GM21528 (cell line): ENCODE measurements at regions not wholly inside any gene's neighbourhood (a gene's known extent, or its start where the extent isn't known, plus 50 kb on each side); places are given as distances from the start of the nearest gene placed in this dataset.

Source experiments
- ATAC-seq: cut with Tn5 transposase; IDR thresholded peaks from one replicate; pipeline ENCODE4 v1.9.1; 2021; ENCODE audit warnings: mild to moderate bottlenecking, moderate library complexity; ENCODE audit not compliant: unreplicated experiment, low FRiP score

GRCh38 chr11:122453586-122453985 lies 201.9 kb upstream of the UBASH3B start:
- no peak for ATAC-seq

GRCh38 chr11:122451911-122452310 lies 203.6 kb upstream of the UBASH3B start:
- no peak for ATAC-seq

- no peak for ATAC-seq
Measured at GRCh38 chr11:122441666-122442035, 213.9 kb upstream of the UBASH3B start.

- ATAC-seq = no peak
Measured at GRCh38 chr11:122440811-122441665, 214.5 kb upstream of the UBASH3B start.

GRCh38 chr11:122439866-122440810 lies 215.4 kb upstream of the UBASH3B start:
- ATAC-seq = no peak

GRCh38 chr11:122436188-122436555 lies 219.3 kb upstream of the UBASH3B start:
- ATAC-seq = no peak

GRCh38 chr11:122435540-122436187 lies 219.9 kb upstream of the UBASH3B start:
- no peak for ATAC-seq

GRCh38 chr11:122434786-122435185 lies 220.7 kb upstream of the UBASH3B start:
- ATAC-seq = no peak

- ATAC-seq = no peak
Measured at GRCh38 chr11:122430490-122430889, 225.0 kb upstream of the UBASH3B start.

GRCh38 chr11:122426073-122426472 lies 229.4 kb upstream of the UBASH3B start:
- ATAC-seq = no peak

- no peak for ATAC-seq
Measured at GRCh38 chr11:122424636-122425035, 230.9 kb upstream of the UBASH3B start.

- ATAC-seq = no peak
Measured at GRCh38 chr11:122423886-122424285, 231.6 kb upstream of the UBASH3B start.

GRCh38 chr11:122423273-122423672 lies 232.2 kb upstream of the UBASH3B start:
- ATAC-seq = no peak

- ATAC-seq = no peak
Measured at GRCh38 chr11:122422682-122423081, 232.8 kb upstream of the UBASH3B start.

GRCh38 chr11:122421702-122422101 lies 233.8 kb upstream of the UBASH3B start:
- no peak for ATAC-seq

GRCh38 chr11:122418032-122418431 lies 237.5 kb upstream of the UBASH3B start:
- ATAC-seq = no peak

- ATAC-seq = no peak
Measured at GRCh38 chr11:122414406-122415018, 241.0 kb upstream of the UBASH3B start.

GRCh38 chr11:122413677-122414076 lies 241.8 kb upstream of the UBASH3B start:
- no peak for ATAC-seq

- ATAC-seq = no peak
Measured at GRCh38 chr11:122412581-122412980, 242.9 kb upstream of the UBASH3B start.

- ATAC-seq = no peak
Measured at GRCh38 chr11:122406466-122406865, 249.1 kb upstream of the UBASH3B start.
